NCI-H524 (cell line): ENCODE measurements at regions not wholly inside any gene's neighbourhood (a gene's known extent, or its start where the extent isn't known, plus 50 kb on each side); places are given as distances from the start of the nearest gene placed in this dataset.

Source experiments
- DNase-seq, 2 experiments: peaks; one replicate each; lab custom pipeline; 2025; lab: John Stamatoyannopoulos, UW

GRCh38 chr2:196224756-196225155, 53.4 kb upstream of the STK17B start:
- no peak for DNase-seq

- DNase-seq, result no peak
Observed at GRCh38 chr2:196225213-196225612, 53.8 kb upstream of the STK17B start.

GRCh38 chr2:196226058-196226706, 54.8 kb upstream of the STK17B start:
- DNase-seq, result no peak

- DNase-seq, result no peak
Observed at GRCh38 chr2:196226707-196227065, 55.3 kb upstream of the STK17B start.

GRCh38 chr2:196229013-196229412, 57.6 kb upstream of the STK17B start:
- DNase-seq, result no peak

- no peak for DNase-seq
Observed at GRCh38 chr2:196230061-196230854, 58.9 kb upstream of the STK17B start.

GRCh38 chr2:196233021-196233804, 61.8 kb upstream of the STK17B start:
- DNase-seq, result no peak

GRCh38 chr2:196233805-196234475, 62.6 kb upstream of the STK17B start:
- DNase-seq, result no peak

- no peak for DNase-seq
Observed at GRCh38 chr2:196234672-196235071, 63.3 kb upstream of the STK17B start.

- no peak for DNase-seq
Observed at GRCh38 chr2:196238836-196239380, 67.5 kb upstream of the STK17B start.

GRCh38 chr2:196239622-196240587, 68.5 kb upstream of the STK17B start:
- DNase-seq, result no peak

GRCh38 chr2:196241175-196241574, 69.8 kb upstream of the STK17B start:
- DNase-seq, result no peak

- no peak for DNase-seq
Observed at GRCh38 chr2:196242131-196242620, 70.8 kb upstream of the STK17B start.

- no peak for DNase-seq
Observed at GRCh38 chr2:196244516-196244915, 73.1 kb upstream of the STK17B start.

GRCh38 chr2:196244966-196245365, 73.6 kb upstream of the STK17B start:
- DNase-seq, result no peak

- DNase-seq, result no peak
Observed at GRCh38 chr2:196245378-196246140, 74.2 kb upstream of the STK17B start.

GRCh38 chr2:196247114-196247975, 76.0 kb upstream of the STK17B start:
- no peak for DNase-seq

GRCh38 chr2:196247976-196248280, 76.5 kb upstream of the STK17B start:
- DNase-seq, result no peak

- DNase-seq, result no peak
Observed at GRCh38 chr2:196248467-196249094, 77.2 kb upstream of the STK17B start.
